Ammon's horn (tissue), 1 donor: ENCODE measurements at regions not wholly inside any gene's neighbourhood (a gene's known extent, or its start where the extent isn't known, plus 50 kb on each side); places are given as distances from the start of the nearest gene placed in this dataset.

Experiments used
- DNase-seq: peaks from one replicate; pipeline ENCODE4 v3.0.0-alpha.2; 2016; ENCODE audit warnings: low spot score

GRCh38 chr10:71912431-71912830, 51.8 kb upstream of the CHST3 start:
- DNase-seq, result no peak

GRCh38 chr10:71911296-71911953, 52.8 kb upstream of the CHST3 start:
- no peak for DNase-seq

GRCh38 chr10:71909399-71910083, 54.7 kb upstream of the CHST3 start:
- DNase-seq, result no peak

- no peak for DNase-seq
Observed at GRCh38 chr10:71908998-71909397, 55.2 kb upstream of the CHST3 start.

- no peak for DNase-seq
Observed at GRCh38 chr10:71905164-71905563, 54.1 kb upstream of the PSAP start.

GRCh38 chr10:71903636-71904250, 52.7 kb upstream of the PSAP start:
- DNase-seq, result peak; percentile 63

- no peak for DNase-seq
Observed at GRCh38 chr10:71902351-71902750, 51.3 kb upstream of the PSAP start.
